K562 (cell line): ENCODE measurements at regions not wholly inside any gene's neighbourhood (a gene's known extent, or its start where the extent isn't known, plus 50 kb on each side); places are given as distances from the start of the nearest gene placed in this dataset.

Experiments
- ATAC-seq: fragments of 200-7000 bp; cut with Tn5 transposase; 3 replicates; pipeline ENCODE4 v1.9.1; 2020; ENCODE audit warnings: moderate library complexity
- BruUV-seq: library from RNA; stranded (reverse); fragments of 400-500 nt; replicated peaks from 2 replicates; lab custom pipeline; 2021; lab: Mats Ljungman, UMichigan
- CTCF ChIA-PET: fragments of 300-600 bp; formaldehyde crosslinking; extraction: SDS; loops from one replicate; lab custom pipeline; 2021; ENCODE audit warnings: low intra/inter-chr PET ratio; lab: Yijun Ruan, JAX
- POLR2A ChIA-PET: fragments of 300-600, 350-650 bp; sonication (Branson Sonifier 250); formaldehyde crosslinking; extraction: SDS; loops from one replicate; lab custom pipeline; 2021; ENCODE audit warnings: antibody characterized with exemption, inconsistent platforms; lab: Yijun Ruan, JAX
- DNase-seq, 4 experiments: peaks; one replicate each; pipeline versions ENCODE4 v3.0.0 to v3.0.0-alpha.2; 2011 to 2018; ENCODE audit warnings: low spot score in 3 of 4, mixed read lengths in 3 of 4; ENCODE audit errors: extremely low read depth in 1 of 4
- FAIRE-seq: peaks from 2 replicates; lab custom pipeline; 2011; peaks lifted over from hg19 to GRCh38; lab: Jason Lieb, UNC
- H2AFZ ChIP-seq: 2 replicates; pipeline ENCODE4 v1.6.0; 2011; ENCODE audit warnings: low read depth, low read length, control low read depth, inconsistent platforms
- H3K27ac ChIP-seq: fragments of 200-600 bp; 3 replicates; pipeline ENCODE4 v1.8.0; 2011; ENCODE audit warnings: low read depth, mild to moderate bottlenecking, control low read depth, inconsistent platforms, low read length, moderate library complexity, mixed read lengths; ENCODE audit errors: extremely low read depth
- H3K27me3 ChIP-seq, 2 experiments: fragments of 300-600 bp in 1 of 2; 2 replicates in 1 of 2; 3 replicates in 1 of 2; pipeline versions ENCODE4 v1.6.0 to v1.8.0; 2011; ENCODE audit warnings: inconsistent platforms in 2 of 2, low read length in 2 of 2, mild to moderate bottlenecking in 1 of 2, mixed read lengths in 1 of 2, moderate library complexity in 1 of 2; ENCODE audit not compliant: control insufficient read depth in 2 of 2, insufficient read depth in 2 of 2
- H3K36me3 ChIP-seq: fragments of 300-600 bp; 3 replicates; pipeline ENCODE4 v1.8.0; 2011; ENCODE audit warnings: mild to moderate bottlenecking, low read length, inconsistent platforms; ENCODE audit not compliant: control insufficient read depth, insufficient read depth
- H3K4me1 ChIP-seq, 2 experiments: fragments of 200-600 bp in 1 of 2; replicated peaks in 1 of 2; 2 replicates in 1 of 2; 3 replicates in 1 of 2; pipeline versions ENCODE4 v1.5.1 to v1.8.0; 2011; ENCODE audit warnings: inconsistent platforms in 2 of 2, low read length in 2 of 2, mild to moderate bottlenecking in 1 of 2, mixed read lengths in 1 of 2, moderate library complexity in 1 of 2; ENCODE audit not compliant: control insufficient read depth in 2 of 2, insufficient read depth in 2 of 2
- H3K4me2 ChIP-seq: 2 replicates; pipeline ENCODE4 v1.6.1; 2011; ENCODE audit warnings: low read length, control low read depth, inconsistent platforms, mixed read lengths; ENCODE audit not compliant: insufficient read depth
- H3K4me3 ChIP-seq: fragments of 200-600 bp; sonication (generic), shearing (Covaris generic); 2 replicates; pipeline ENCODE4 v1.5.1; 2016; ENCODE audit warnings: control low read depth, inconsistent platforms
- H3K79me2 ChIP-seq: fragments of 200-600 bp; 3 replicates; pipeline ENCODE4 v1.8.0; 2011; ENCODE audit warnings: low read length, inconsistent platforms; ENCODE audit not compliant: control insufficient read depth, insufficient read depth
- H3K9ac ChIP-seq, 2 experiments: 2 replicates each; pipeline versions ENCODE4 v1.6.0 to v1.6.1; 2011; ENCODE audit warnings: low read depth in 2 of 2, low read length in 2 of 2, control low read depth in 1 of 2, inconsistent platforms in 1 of 2, mild to moderate bottlenecking in 1 of 2, mixed read lengths in 1 of 2; ENCODE audit not compliant: insufficient read depth in 1 of 2
- H3K9me1 ChIP-seq: one replicate; pipeline ENCODE4 v1.6.0; 2011; ENCODE audit warnings: inconsistent platforms, mild to moderate bottlenecking, low read length, moderate library complexity; ENCODE audit not compliant: control insufficient read depth, insufficient read depth
- H3K9me3 ChIP-seq: replicated peaks from 2 replicates; pipeline ENCODE4 v1.5.1; 2011; ENCODE audit warnings: low read depth, low read length, inconsistent platforms; ENCODE audit not compliant: control insufficient read depth, insufficient read depth
- H4K20me1 ChIP-seq: replicated peaks from 2 replicates; pipeline ENCODE4 v1.6.1; 2011; ENCODE audit warnings: low read length, inconsistent platforms, mixed read lengths; ENCODE audit not compliant: control insufficient read depth, insufficient read depth
- ARHGAP35 ChIP-seq: fragments of 450-650 bp; IDR thresholded peaks from 2 replicates; pipeline ENCODE4 v1.6.1; 2018; ENCODE audit not compliant: partially characterized antibody
- BRCA1 ChIP-seq, 2 experiments: fragments of 450-650 bp in 1 of 2; sonication (generic) in 1 of 2; formaldehyde crosslinking in 1 of 2; IDR thresholded peaks; 2 replicates each; pipeline versions ENCODE4 v1.5.0 to v1.6.1; 2017 to 2020; ENCODE audit warnings: mild to moderate bottlenecking in 1 of 2, missing genetic modification reagents in 1 of 2
- CGGBP1 ChIP-seq: fragments of 250-450 bp; sonication (Bioruptor Pico); IDR thresholded peaks from 2 replicates; pipeline ENCODE4 v1.9.0; 2021; ENCODE audit warnings: mild to moderate bottlenecking
- DMBX1 ChIP-seq: fragments of 250-450 bp; sonication (Bioruptor Pico); IDR thresholded peaks from 2 replicates; pipeline ENCODE4 v1.8.0; 2022; ENCODE audit warnings: inconsistent platforms, mild to moderate bottlenecking, moderate library complexity, borderline replicate concordance
- ELF2 ChIP-seq: fragments of 250-450 bp; sonication (Bioruptor Pico); IDR thresholded peaks from 2 replicates; pipeline ENCODE4 v1.5.0; 2021; ENCODE audit warnings: mild to moderate bottlenecking
- ESRRB ChIP-seq: fragments of 250-450 bp; sonication (Bioruptor Pico); IDR thresholded peaks from 2 replicates; pipeline ENCODE4 v1.5.0; 2020; ENCODE audit warnings: mild to moderate bottlenecking, moderate library complexity, borderline replicate concordance
- GTF2B ChIP-seq: IDR thresholded peaks from 2 replicates; pipeline ENCODE4 v1.6.1; 2011; ENCODE audit not compliant: insufficient read length; ENCODE audit errors: extremely low read depth
- HMG20B ChIP-seq: fragments of 250-450 bp; sonication (Bioruptor Pico); IDR thresholded peaks from 2 replicates; pipeline ENCODE4 v1.5.0; 2021; ENCODE audit warnings: mild to moderate bottlenecking
- IRF1 ChIP-seq: sonication (generic); formaldehyde crosslinking; IDR thresholded peaks from 2 replicates; pipeline ENCODE4 v1.8.0; 2022; ENCODE audit warnings: missing genetic modification reagents, mild to moderate bottlenecking, borderline replicate concordance
- KLF6 ChIP-seq: fragments of 250-450 bp; sonication (Bioruptor Pico); IDR thresholded peaks from 2 replicates; pipeline ENCODE4 v1.4.0; 2020; ENCODE audit warnings: mild to moderate bottlenecking, moderate library complexity, borderline replicate concordance
- MAFF ChIP-seq: IDR thresholded peaks from 2 replicates; pipeline ENCODE4 v1.6.1; 2012; ENCODE audit warnings: low read length, improper control_type of control experiment
- TAF15 ChIP-seq: fragments of 200-400 bp; formaldehyde crosslinking; IDR thresholded peaks from 2 replicates; pipeline ENCODE4 v1.6.1; 2017; ENCODE audit warnings: mild to moderate bottlenecking, low read depth, low read length, moderate library complexity
- TCFL5 ChIP-seq: fragments of 250-450 bp; sonication (Bioruptor Pico); conservative IDR thresholded peaks from 2 replicates; pipeline ENCODE4 v1.6.1; 2021; ENCODE audit warnings: mild to moderate bottlenecking, moderate library complexity, matching md5 sums
- ZNF24 ChIP-seq: fragments of 450-650 bp; IDR thresholded peaks from 2 replicates; pipeline ENCODE4 v1.6.1; 2016
- ZNF3 ChIP-seq: fragments of 250-450 bp; sonication (Bioruptor Pico); IDR thresholded peaks from 2 replicates; pipeline ENCODE4 v1.5.0; 2021; ENCODE audit warnings: mild to moderate bottlenecking, moderate library complexity
- WGBS: fragments of 100-300 bp; shearing (Covaris generic); methylation state at CpG from one replicate; pipeline ENCODE4 v1.1.6; 2016; ENCODE audit warnings: low coverage, mixed read lengths; ENCODE audit not compliant: insufficient coverage; ENCODE audit errors: missing lambda C conversion rate; 5-methylcytosine and 5-hydroxymethylcytosine counted together
- in situ Hi-C: fragments of 300-500 bp; cut with MboI; formaldehyde crosslinking; loops from 4 replicates; pipeline ENCODE4 v1.15.0; 2018; ENCODE audit warnings: inconsistent platforms, mixed read lengths
- intact Hi-C: fragments of 100-400 bp; cut with micrococcal nuclease; formaldehyde crosslinking; loops from 2 replicates; pipeline ENCODE4 v1.14.2; 2022

GRCh38 chr13:73684750-73685149, 449.5 kb downstream of the KLF12 start (continued):
- TF ChIP-seq TCFL5 (CRISPR knock-in tag) (no peak), IRF1 (CRISPR knock-in tag) (no peak), ZNF3 (CRISPR knock-in tag) (no peak), HMG20B (CRISPR knock-in tag) (no peak), CGGBP1 (CRISPR knock-in tag) (no peak), MAFF (no peak), ARHGAP35 (no peak)

GRCh38 chr13:73684286-73684685, 449.9 kb downstream of the KLF12 start:
- ChIA-PET CTCF (no interaction called here), POLR2A (no interaction called here)
- intact Hi-C loops, result no loop called here
- Histone ChIP-seq H3K4me2 (no peak overlapping the region), H3K36me3 (no peaks in the 10 kb centered on the region), H3K27ac (no peak overlapping the region), H3K9me3 (no peaks in the 10 kb centered on the region), H3K79me2 (no peaks in the 10 kb centered on the region), H3K27me3 (no peaks in the 10 kb centered on the region), H3K4me1 (no peaks in the 10 kb centered on the region), H3K9me1 (no peaks in the 10 kb centered on the region), H3K9ac (no peak overlapping the region), H2AFZ (no peak overlapping the region), H3K4me3 (no peak overlapping the region), H4K20me1 (no peaks in the 10 kb centered on the region)
- no peak for TF ChIP-seq ZNF24
- no peak for TF ChIP-seq DMBX1 (CRISPR knock-in tag)
- TF ChIP-seq KLF6 (CRISPR knock-in tag), result no peak
- no peak for TF ChIP-seq GTF2B
- no peak for TF ChIP-seq ESRRB (CRISPR knock-in tag)
- TF ChIP-seq BRCA1 (IDR thresholded peaks at IDR 0.05), result no peak
- no peak for TF ChIP-seq BRCA1 (CRISPR knock-in tag; IDR thresholded peaks at IDR 0.05)
- TF ChIP-seq TAF15, result no peak
- no peak for TF ChIP-seq ELF2 (CRISPR knock-in tag)
- ATAC-seq (no peak), FAIRE-seq (no peak), DNase-seq (no peak)
- 0% methylated on average over 3 of the region's 3 CpGs for WGBS
- in situ Hi-C loops, result no loop called here
- no TSS peak for BruUV-seq
